Mesendoderm (in vitro differentiated cells): ENCODE measurements at regions not wholly inside any gene's neighbourhood (a gene's known extent, or its start where the extent isn't known, plus 50 kb on each side); places are given as distances from the start of the nearest gene placed in this dataset.
A peak's percentile ranks its signal among the peaks of the same experiment; 100 is the strongest.
"Not testable (repeated sequence)": the region's sequence is repeated elsewhere in the genome, so short reads cannot be mapped to it uniquely, and the experiment has no call there.

Source experiments
- DNase-seq: peaks from one replicate; pipeline ENCODE4 v3.0.0; 2013
- H2AK5ac ChIP-seq: 2 replicates; pipeline ENCODE4 v1.6.1; 2013; ENCODE audit warnings: low read length, inconsistent platforms
- H2BK120ac ChIP-seq: 2 replicates; pipeline ENCODE4 v1.6.1; 2013; ENCODE audit warnings: low read depth, mild to moderate bottlenecking, low read length, moderate library complexity, mixed read lengths
- H2BK15ac ChIP-seq: replicated peaks from 2 replicates; pipeline ENCODE4 v1.6.1; 2013; ENCODE audit warnings: low read depth, mild to moderate bottlenecking, moderate library complexity
- H2BK5ac ChIP-seq: 2 replicates; pipeline ENCODE4 v1.6.1; 2013; ENCODE audit warnings: low read length, inconsistent platforms
- H3K18ac ChIP-seq: 2 replicates; pipeline ENCODE4 v1.6.1; 2013; ENCODE audit warnings: mild to moderate bottlenecking, low read length, mixed read lengths
- H3K23ac ChIP-seq: one replicate; pipeline ENCODE4 v1.6.1; 2013; ENCODE audit warnings: low read length
- H3K27ac ChIP-seq: 2 replicates; pipeline ENCODE4 v1.5.1; 2013; ENCODE audit warnings: low read depth, mild to moderate bottlenecking, inconsistent platforms, low read length, moderate library complexity
- H3K27me3 ChIP-seq: 2 replicates; pipeline ENCODE4 v1.6.1; 2013; ENCODE audit warnings: low read length, control low read depth, mild to moderate bottlenecking, inconsistent platforms; ENCODE audit not compliant: insufficient read depth, poor library complexity
- H3K36me3 ChIP-seq: 2 replicates; pipeline ENCODE4 v1.6.1; 2013; ENCODE audit warnings: low read length, inconsistent platforms; ENCODE audit not compliant: control insufficient read depth, insufficient read depth
- H3K4ac ChIP-seq: one replicate; pipeline ENCODE4 v1.6.1; 2013; ENCODE audit warnings: low read depth, mild to moderate bottlenecking, low read length, moderate library complexity
- H3K4me1 ChIP-seq: 2 replicates; pipeline ENCODE4 v1.6.1; 2013; ENCODE audit warnings: low read depth, low read length, inconsistent platforms; ENCODE audit not compliant: control insufficient read depth
- H3K4me2 ChIP-seq: 2 replicates; pipeline ENCODE4 v1.6.1; 2013; ENCODE audit warnings: low read length
- H3K4me3 ChIP-seq: 2 replicates; pipeline ENCODE4 v1.5.1; 2013; ENCODE audit warnings: mild to moderate bottlenecking, low read length
- H3K56ac ChIP-seq: one replicate; pipeline ENCODE4 v1.6.1; 2013; ENCODE audit warnings: low read length
- H3K79me1 ChIP-seq: 2 replicates; pipeline ENCODE4 v1.6.1; 2013; ENCODE audit warnings: low read length, inconsistent platforms
- H3K79me2 ChIP-seq: 2 replicates; pipeline ENCODE4 v1.6.1; 2013; ENCODE audit warnings: mild to moderate bottlenecking, low read length; ENCODE audit not compliant: control insufficient read depth, insufficient read depth
- H3K9ac ChIP-seq: 2 replicates; pipeline ENCODE4 v1.6.1; 2013; ENCODE audit warnings: low read length, inconsistent platforms
- H4K5ac ChIP-seq: one replicate; pipeline ENCODE4 v1.6.1; 2013; ENCODE audit warnings: low read length
- H4K8ac ChIP-seq: one replicate; pipeline ENCODE4 v1.6.1; 2013; ENCODE audit warnings: low read depth, mild to moderate bottlenecking, control low read depth, low read length, moderate library complexity
- WGBS: extraction: QIAGEN DNeasy Blood & Tissue Kit; methylation state at CpG from one replicate; pipeline ENCODE4 v1.1.7; 2013; ENCODE audit warnings: low lambda C conversion rate, missing lambda C conversion rate; ENCODE audit not compliant: insufficient coverage; ENCODE audit errors: extremely low coverage; 5-methylcytosine and 5-hydroxymethylcytosine counted together

DNA sequence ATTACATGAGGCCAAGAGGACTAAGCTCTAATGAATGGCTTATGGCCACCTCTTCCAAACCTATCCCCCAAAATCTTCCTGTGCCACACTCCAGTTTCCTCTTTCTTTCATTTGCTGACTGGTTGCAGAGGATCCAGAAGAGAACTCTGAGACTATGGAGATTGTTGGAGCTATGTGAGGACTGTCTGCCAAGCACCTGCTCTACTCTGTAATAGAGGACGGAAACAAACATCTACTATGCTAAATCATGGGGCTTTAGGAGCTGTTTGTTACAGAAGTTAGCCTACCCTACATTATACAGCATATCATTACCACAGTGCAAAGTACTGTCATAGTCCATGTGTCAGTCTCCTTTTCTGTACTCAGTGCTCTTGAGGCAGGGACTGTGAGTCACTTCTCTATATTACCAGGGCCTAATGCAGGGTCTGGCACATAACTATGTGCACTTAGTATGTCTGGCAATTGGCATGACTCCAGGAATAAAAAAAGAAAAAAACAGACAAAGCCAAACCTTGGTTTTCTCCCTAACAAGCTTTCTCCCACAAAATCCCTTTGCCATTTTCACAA lies 95.1 kb downstream of the RPAP3 start:
- Histone ChIP-seq H2BK15ac (no peak overlapping the region), H3K4me2 (no peak overlapping the region), H2AK5ac (no peak overlapping the region), H3K23ac (no peak overlapping the region), H3K36me3 (peaks cover 2% of the 10 kb centered on the region), H3K79me2 (no peaks in the 10 kb centered on the region), H3K27ac (no peak overlapping the region), H3K18ac (no peak overlapping the region), H4K8ac (no peak overlapping the region), H3K27me3 (no peaks in the 10 kb centered on the region), H4K5ac (no peak overlapping the region), H2BK120ac (no peak overlapping the region), H2BK5ac (no peak overlapping the region), H3K4ac (no peak overlapping the region), H3K4me3 (no peak overlapping the region), H3K4me1 (no peaks in the 10 kb centered on the region), H3K9ac (no peak overlapping the region), H3K56ac (no peak overlapping the region), H3K79me1 (no peaks in the 10 kb centered on the region)
- DNase-seq = no peak
- WGBS = no CpG with 5 or more reads among the region's 1 CpG

- H2BK15ac ChIP-seq = no peak overlapping the region
Observed at GRCh38 chr12:47609806-47610205, 96.0 kb downstream of the RPAP3 start.

DNA sequence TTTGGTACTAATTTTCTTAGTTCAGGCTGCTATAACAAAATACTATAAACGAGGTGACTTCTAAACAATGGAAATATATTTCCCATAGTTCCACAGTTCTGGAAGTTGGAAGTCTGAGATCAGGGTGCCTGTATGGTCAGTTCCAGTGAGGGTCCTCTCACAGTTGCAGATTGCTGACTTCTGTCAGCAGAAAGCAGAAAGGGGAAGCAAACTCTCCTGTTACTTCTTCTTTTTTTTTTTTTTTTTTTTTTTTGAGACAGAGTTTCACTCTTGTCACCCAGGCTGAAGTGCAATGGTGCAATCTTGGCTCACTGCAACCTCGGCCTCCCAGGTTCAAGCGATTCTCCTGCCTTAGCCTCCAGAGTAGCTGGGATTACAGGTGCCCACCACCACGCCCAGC lies 97.2 kb downstream of the RPAP3 start:
- not testable (repeated sequence) for H3K23ac ChIP-seq, H3K36me3 ChIP-seq
- WGBS = no CpG with 5 or more reads among the region's 4 CpGs

More at GRCh38 chr12:47609806-47610205, 96.0 kb downstream of the RPAP3 start:
- Histone ChIP-seq H3K79me1 (no peaks in the 10 kb centered on the region), H4K5ac (no peak overlapping the region), H3K4ac (no peak overlapping the region), H3K36me3 (peaks cover 2% of the 10 kb centered on the region), H3K27me3 (no peaks in the 10 kb centered on the region), H3K18ac (no peak overlapping the region), H2BK5ac (no peak overlapping the region), H3K4me1 (no peaks in the 10 kb centered on the region), H4K8ac (no peak overlapping the region), H3K56ac (no peak overlapping the region), H3K9ac (no peak overlapping the region), H3K4me2 (no peak overlapping the region), H2AK5ac (no peak overlapping the region), H2BK120ac (no peak overlapping the region), H3K23ac (no peak overlapping the region), H3K27ac (no peak overlapping the region), H3K79me2 (no peaks in the 10 kb centered on the region), H3K4me3 (no peak overlapping the region)
- no peak for DNase-seq
- no CpG with 5 or more reads among the region's 3 CpGs for WGBS

DNA sequence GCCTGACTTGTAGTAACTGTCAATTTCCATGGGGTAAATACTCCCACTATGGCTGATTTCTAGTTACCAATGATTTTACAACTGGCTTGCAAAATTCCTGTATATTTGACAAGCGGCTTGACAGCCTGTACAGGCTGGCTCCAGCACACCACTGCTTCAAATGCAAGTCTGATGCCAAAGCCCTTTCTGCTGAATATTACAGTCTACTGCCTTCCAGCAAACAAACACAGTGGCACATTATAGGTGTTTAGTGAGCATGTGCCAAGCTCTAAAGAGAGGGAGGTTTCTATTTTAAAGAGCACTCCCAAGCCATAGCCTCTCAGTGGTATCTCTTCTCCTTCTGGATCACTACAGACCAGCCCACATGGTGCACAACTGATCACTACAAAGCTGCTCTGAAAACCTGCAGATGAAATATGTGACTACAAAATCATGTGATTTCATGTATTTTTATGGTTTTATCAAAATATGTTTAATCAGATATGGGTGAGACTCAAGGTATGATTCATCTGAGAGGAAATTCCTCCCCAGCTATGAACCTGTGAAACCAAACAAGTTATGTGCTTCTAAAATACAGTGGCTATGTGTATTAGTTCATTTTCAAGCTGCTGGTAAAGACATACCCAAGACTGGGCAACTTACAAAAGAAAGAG lies 101.5 kb downstream of the RPAP3 start:
- H3K36me3 ChIP-seq = no peaks in the 10 kb centered on the region
- no CpG with 5 or more reads among the region's 1 CpG for WGBS
- no peak overlapping the region for H3K4me2 ChIP-seq
- no peak overlapping the region for H3K18ac ChIP-seq
- no peaks in the 10 kb centered on the region for H3K4me1 ChIP-seq
- no peak for DNase-seq
- no peak overlapping the region for H2BK120ac ChIP-seq
- H4K8ac ChIP-seq = no peak overlapping the region
- H2BK15ac ChIP-seq = no peak overlapping the region
- H3K23ac ChIP-seq = no peak overlapping the region
- no peaks in the 10 kb centered on the region for H3K27me3 ChIP-seq
- no peaks in the 10 kb centered on the region for H3K79me2 ChIP-seq
- H4K5ac ChIP-seq = no peak overlapping the region
- H3K4me3 ChIP-seq = no peak overlapping the region
- H3K4ac ChIP-seq = no peak overlapping the region
- no peak overlapping the region for H3K9ac ChIP-seq
- H3K79me1 ChIP-seq = no peaks in the 10 kb centered on the region
- no peak overlapping the region for H2AK5ac ChIP-seq
- H3K27ac ChIP-seq = no peak overlapping the region
- no peak overlapping the region for H2BK5ac ChIP-seq
- no peak overlapping the region for H3K56ac ChIP-seq

More for the DNA sequence above, 97.2 kb downstream of the RPAP3 start:
- H2AK5ac ChIP-seq, H3K56ac ChIP-seq, H3K9ac ChIP-seq, H3K4ac ChIP-seq, H2BK5ac ChIP-seq, H4K5ac ChIP-seq, H2BK15ac ChIP-seq, H3K4me1 ChIP-seq, H2BK120ac ChIP-seq, H3K4me2 ChIP-seq, H3K4me3 ChIP-seq, H3K79me1 ChIP-seq, H3K27ac ChIP-seq, H3K27me3 ChIP-seq, H3K79me2 ChIP-seq, H4K8ac ChIP-seq, DNase-seq, H3K18ac ChIP-seq: not testable (repeated sequence)

GRCh38 chr12:47602949-47603558 lies 102.8 kb downstream of the RPAP3 start:
- no peak overlapping the region for H2BK15ac ChIP-seq
- H3K18ac ChIP-seq = no peak overlapping the region
- DNase-seq = peak; percentile 25
- H3K36me3 ChIP-seq = no peaks in the 10 kb centered on the region
- H3K9ac ChIP-seq = no peak overlapping the region
- H3K4ac ChIP-seq = no peak overlapping the region
- no peaks in the 10 kb centered on the region for H3K4me1 ChIP-seq
- no peaks in the 10 kb centered on the region for H3K79me1 ChIP-seq
- H2BK120ac ChIP-seq = no peak overlapping the region
- no peak overlapping the region for H2AK5ac ChIP-seq
- WGBS = no CpG with 5 or more reads among the region's 11 CpGs
- H4K5ac ChIP-seq = no peak overlapping the region
- H3K4me2 ChIP-seq = no peak overlapping the region
- H3K27me3 ChIP-seq = no peaks in the 10 kb centered on the region
- H3K4me3 ChIP-seq = no peak overlapping the region
- H3K56ac ChIP-seq = no peak overlapping the region
- no peaks in the 10 kb centered on the region for H3K79me2 ChIP-seq
- no peak overlapping the region for H4K8ac ChIP-seq
- no peak overlapping the region for H3K27ac ChIP-seq
- no peak overlapping the region for H2BK5ac ChIP-seq
- H3K23ac ChIP-seq = no peak overlapping the region
